Stimulated activated CD4-positive, alpha-beta T cell treated with anti-CD3 and anti-CD28 coated beads, Interleukin-15, amount 100 ng/mL, for 48 hours (primary cell): ENCODE measurements at regions not wholly inside any gene's neighbourhood (a gene's known extent, or its start where the extent isn't known, plus 50 kb on each side); places are given as distances from the start of the nearest gene placed in this dataset.
"Not testable (repeated sequence)": the region's sequence is repeated elsewhere in the genome, so short reads cannot be mapped to it uniquely, and the experiment has no call there.

Experiments used
- DNase-seq, 2 donors: peaks; one replicate each; pipeline ENCODE4 v3.0.0-alpha.2; 2020; ENCODE audit warnings: low read depth in 2 of 2

GRCh38 chr21:35573472-35574374 is 486.6 kb downstream of the SETD4 start:
- DNase-seq = no peak

GRCh38 chr21:35571910-35572309 is 488.4 kb downstream of the SETD4 start:
- no peak for DNase-seq

- no peak for DNase-seq
Observed at GRCh38 chr21:35568643-35569042, 491.7 kb downstream of the SETD4 start.

GRCh38 chr21:35566874-35567273 is 493.5 kb downstream of the SETD4 start:
- DNase-seq = no peak

GRCh38 chr21:35565204-35565611 is 495.1 kb downstream of the SETD4 start:
- DNase-seq = no peak

- no peak for DNase-seq
Observed at GRCh38 chr21:35563885-35564451, 496.4 kb downstream of the SETD4 start.

- no peak for DNase-seq
Observed at GRCh38 chr21:35562876-35563275, 497.4 kb downstream of the SETD4 start.

- no peak for DNase-seq
Observed at GRCh38 chr21:35561116-35561515, 499.2 kb downstream of the SETD4 start.

- DNase-seq = no peak
Observed at GRCh38 chr21:35559829-35560225, 500.5 kb downstream of the SETD4 start.

GRCh38 chr21:35559128-35559828 is 501.0 kb downstream of the SETD4 start:
- no peak for DNase-seq

GRCh38 chr21:35556536-35556935 is 503.8 kb downstream of the SETD4 start:
- DNase-seq = no peak

GRCh38 chr21:35552483-35552882 is 503.4 kb upstream of the RUNX1 start:
- not testable (repeated sequence) for DNase-seq

- DNase-seq = no peak
Observed at GRCh38 chr21:35548904-35549615, 500.0 kb upstream of the RUNX1 start.

- DNase-seq = no peak
Observed at GRCh38 chr21:35547946-35548774, 499.1 kb upstream of the RUNX1 start.

- DNase-seq = no peak
Observed at GRCh38 chr21:35543746-35544145, 494.6 kb upstream of the RUNX1 start.

GRCh38 chr21:35540950-35541638 is 492.0 kb upstream of the RUNX1 start:
- no peak for DNase-seq

GRCh38 chr21:35538386-35538785 is 489.3 kb upstream of the RUNX1 start:
- DNase-seq = no peak

GRCh38 chr21:35537604-35538003 is 488.5 kb upstream of the RUNX1 start:
- no peak for DNase-seq

- no peak for DNase-seq
Observed at GRCh38 chr21:35533893-35534292, 484.8 kb upstream of the RUNX1 start.

- no peak for DNase-seq
Observed at GRCh38 chr21:35530766-35531165, 481.7 kb upstream of the RUNX1 start.
